DMS153 treated with DMSO at 0.1 percent for 48 hours (cell line): ENCODE measurements at regions not wholly inside any gene's neighbourhood (a gene's known extent, or its start where the extent isn't known, plus 50 kb on each side); places are given as distances from the start of the nearest gene placed in this dataset.

Experiments used
- DNase-seq: peaks from one replicate; lab custom pipeline; 2025; ENCODE audit not compliant: unreplicated experiment; lab: John Stamatoyannopoulos, UW

DNA sequence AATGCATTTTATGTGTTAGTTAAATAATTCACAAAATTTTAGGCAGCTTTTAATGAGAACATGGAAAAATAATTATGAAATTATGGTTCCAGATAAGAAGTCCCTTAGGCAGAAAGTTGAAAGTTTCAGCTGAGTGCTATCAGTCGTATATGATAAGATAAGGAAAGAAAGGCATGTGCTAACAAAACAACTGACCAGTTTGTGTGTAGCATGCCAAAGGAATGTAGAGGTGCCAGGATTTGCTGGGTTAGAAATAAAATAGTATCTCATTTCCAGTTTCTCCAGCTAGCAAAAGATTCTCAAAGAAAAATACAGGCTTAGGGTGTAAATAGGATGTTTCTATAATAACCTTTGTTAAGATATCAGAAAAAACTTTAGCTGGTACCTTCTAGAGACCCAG, 1044.5 kb upstream of the CDH8 start:
- no peak for DNase-seq

DNA sequence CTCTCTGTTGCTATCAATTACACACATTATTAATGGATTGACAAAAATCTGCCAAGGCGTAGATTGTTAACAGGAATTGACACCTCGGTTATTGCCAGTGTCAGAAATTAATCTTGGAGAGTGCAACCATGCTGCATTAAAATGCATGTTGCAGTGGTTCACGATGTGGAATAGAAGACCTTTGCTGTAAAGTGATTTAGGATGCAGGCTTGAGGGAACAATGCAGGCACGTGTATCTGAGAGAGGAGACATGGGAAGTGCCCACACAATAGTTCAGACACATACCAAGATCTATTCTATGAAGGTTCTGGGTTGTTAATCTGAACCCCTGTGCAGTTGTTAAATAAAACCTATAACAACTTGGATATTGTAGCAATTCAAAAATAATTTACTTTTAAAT, 1032.8 kb upstream of the CDH8 start:
- no peak for DNase-seq

DNA sequence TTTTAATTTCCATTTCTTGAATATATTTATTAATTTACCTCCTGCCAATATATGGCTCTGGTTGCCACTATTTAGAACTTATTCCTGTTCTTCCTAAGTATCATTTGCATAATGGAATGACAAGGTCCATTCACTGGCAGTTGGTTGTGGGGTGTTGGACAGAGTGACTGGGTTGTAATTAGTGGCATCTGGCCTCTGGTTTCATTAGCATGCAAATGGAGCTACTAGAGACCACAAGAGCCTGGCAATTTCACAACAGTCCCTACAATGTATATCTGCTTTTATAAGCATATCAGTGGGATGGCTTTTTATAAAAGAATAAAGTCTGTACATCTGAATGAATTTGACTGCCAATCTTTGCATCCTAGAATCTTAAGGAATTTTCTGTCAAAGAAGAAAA, 1030.9 kb upstream of the CDH8 start:
- no peak for DNase-seq

DNA sequence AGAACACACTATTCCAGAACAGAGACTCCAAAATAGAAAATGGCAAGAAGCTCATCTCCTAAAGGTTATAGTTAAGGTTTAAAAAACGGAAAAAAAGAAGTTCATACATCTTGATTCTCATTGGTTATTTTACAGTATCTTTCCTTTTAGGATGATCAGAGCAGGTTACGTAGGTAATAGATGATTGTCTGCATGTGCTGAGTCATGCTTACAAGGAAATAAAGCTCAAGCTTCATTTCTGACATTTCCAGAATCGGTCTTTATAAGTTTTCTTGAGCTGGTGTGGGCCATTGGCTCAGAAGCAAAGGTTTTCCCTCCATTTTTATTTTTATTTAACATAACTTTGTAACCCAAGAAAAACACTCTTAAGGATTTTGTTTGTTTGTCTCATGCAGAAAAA, 1030.3 kb upstream of the CDH8 start:
- no peak for DNase-seq

DNA sequence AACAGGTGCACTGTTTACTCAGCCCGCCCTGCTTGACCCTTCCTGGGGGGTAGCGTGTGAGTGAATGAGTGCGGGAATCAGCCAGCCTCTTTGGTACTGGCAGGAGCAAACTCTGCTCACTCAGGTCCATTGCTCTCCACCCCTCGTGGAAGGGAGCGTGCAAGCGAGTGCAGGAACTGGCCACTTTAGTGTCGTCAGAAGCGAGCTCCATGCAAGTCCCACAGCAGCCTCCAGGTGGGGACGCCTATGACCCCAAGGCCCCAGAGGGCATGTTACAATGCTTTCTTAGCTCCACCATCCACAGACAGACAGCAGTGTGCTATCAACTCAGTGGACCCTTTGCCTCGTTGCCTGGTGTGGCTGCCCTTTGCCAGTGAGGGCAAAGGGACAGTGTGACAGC, 1025.1 kb upstream of the CDH8 start:
- no peak for DNase-seq

DNA sequence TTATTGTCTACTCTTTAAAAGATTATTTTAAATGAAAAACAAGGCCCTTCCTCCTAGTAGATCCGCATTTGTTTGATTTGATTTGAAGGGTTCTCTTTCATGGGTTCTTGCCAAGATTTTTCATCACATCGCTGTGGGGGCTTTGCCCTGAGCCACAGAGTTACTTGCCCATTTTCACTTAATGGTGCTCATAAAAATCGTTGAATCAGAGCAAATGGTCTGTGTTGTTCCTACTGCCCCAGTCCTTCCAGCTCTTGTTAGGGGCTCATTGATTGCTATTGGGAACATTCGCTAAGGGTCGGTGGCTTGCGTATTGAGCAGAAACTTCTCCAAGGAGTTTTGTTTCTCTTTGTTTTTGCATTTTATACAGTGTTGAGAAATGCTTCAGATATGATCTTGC, 1023.4 kb upstream of the CDH8 start:
- DNase-seq, result no peak

DNA sequence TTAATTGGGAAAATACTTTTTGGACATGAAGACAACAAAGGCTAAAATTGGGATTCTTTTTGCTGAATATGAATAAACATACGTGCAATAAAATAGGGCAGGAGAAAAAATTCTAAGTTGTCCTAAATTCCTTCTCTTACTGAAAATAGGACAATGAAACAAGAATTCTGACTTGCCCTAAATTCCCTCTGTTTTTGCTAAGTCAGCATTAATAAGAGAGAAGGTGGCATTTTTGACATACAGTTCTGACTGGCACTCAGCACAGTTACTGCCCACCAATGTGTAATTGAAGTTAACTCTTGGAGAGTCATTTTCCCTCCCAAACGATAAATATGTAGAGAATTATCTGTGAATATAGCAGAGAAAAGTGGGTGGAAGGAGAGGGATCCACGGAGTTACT, 1021.1 kb upstream of the CDH8 start:
- DNase-seq, result no peak

DNA sequence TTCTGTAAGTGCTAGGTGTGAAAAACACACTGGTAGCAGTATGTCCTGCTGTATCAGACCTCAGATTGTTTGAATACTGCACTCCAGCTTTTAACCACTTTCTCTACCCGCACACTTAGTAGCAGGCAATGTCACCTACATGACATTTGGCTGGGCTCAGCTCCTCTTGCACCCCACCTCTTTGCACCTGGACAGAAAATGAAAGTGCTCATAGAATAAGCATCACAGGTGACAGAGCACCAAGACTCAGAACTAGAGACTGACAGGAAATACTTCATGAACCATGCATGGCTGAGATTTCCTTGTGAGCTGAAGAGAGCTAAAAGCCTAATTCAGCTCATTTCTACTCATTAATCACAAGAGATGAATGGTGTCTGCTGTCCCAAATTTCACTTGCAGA, 1014.2 kb upstream of the CDH8 start:
- no peak for DNase-seq

DNA sequence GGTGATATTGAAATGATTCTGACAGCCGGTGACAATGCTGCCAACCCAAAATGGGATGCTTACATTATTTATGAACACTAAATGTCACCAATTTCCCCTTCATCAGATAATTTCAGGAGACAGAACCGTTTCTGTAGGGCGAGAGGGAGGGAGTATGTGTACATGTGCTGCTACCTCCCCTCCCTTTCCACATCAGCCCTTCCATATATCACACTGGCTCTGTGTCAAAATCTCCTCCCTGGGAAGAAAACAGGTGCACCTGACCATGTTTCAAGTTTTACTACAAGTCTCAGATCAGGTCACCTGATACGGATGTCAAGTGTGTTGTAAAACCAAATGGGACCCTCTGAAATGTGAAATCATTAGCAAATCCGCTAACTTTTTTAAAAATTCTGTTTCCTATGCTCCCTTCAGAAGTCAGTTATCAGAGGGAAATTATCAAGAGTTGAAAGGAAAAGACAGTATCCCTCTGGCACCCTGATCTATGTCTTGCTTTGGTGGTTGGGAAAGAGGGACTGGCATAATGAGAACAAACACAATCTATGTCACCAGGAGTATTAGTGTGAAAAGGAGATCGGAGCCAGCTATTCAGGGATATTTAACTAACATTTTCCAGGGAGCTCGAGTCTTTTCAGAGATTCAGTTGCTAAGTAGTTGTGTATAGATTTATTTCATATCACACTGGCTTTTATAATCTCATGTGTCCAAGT, 1002.3 kb upstream of the CDH8 start:
- no peak for DNase-seq

DNA sequence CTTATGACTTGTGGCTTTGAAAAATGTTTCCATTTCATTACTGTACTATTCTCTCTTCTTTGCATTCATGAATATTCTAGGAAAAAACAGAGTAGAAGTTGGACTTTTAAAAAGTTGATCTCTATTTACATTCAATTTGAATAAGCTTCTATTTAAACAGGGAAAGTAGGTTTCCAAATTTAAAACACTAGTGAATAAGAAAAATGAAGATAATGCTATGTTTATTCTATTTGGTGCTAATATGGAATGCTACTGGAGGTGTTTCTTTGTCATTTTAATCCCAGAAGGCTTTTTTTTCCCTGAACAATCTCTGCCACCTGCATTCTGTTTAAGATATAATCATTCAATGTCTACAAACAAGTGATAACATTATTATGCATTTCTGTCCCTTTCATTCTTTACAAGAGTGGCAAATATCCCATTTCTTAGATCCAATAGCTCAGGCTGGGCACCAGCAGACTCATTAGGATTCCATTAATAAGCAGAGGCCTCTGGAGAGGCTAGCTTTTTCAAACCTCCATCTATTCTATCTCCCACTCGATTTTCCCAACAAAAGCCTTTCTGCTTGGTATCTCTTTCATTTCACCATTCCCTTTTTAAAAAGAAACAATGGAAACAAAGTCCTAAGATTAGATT, 1001.6 kb upstream of the CDH8 start:
- DNase-seq, result no peak

DNA sequence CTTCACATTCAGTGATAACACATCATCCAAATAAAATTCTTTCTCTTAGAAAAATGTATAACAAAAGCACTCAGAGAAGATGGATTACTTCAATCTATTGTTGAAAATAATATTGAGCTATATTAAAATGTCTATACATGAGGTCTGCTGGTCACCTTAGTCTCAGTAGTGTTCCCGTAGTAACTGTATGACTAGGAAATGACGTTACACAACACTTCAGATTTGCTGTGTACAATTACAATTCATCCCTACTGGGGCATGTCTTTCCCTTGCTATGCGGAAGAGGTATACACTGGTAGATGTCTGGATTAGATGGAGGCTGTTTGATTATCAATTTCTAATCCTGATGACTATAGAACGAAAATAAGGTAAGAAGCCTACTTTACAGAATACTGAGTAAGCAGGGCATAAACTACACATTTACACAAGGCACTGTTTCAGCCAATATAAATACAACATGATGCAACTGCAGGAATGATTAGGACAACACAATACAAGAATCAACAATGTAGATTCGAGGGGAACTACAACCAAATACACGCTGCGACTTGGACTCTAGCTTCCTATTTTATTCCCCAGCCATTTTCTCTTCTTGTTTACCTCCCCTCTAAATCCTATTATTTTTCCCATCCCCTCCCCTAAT, 982.5 kb upstream of the CDH8 start:
- no peak for DNase-seq

DNA sequence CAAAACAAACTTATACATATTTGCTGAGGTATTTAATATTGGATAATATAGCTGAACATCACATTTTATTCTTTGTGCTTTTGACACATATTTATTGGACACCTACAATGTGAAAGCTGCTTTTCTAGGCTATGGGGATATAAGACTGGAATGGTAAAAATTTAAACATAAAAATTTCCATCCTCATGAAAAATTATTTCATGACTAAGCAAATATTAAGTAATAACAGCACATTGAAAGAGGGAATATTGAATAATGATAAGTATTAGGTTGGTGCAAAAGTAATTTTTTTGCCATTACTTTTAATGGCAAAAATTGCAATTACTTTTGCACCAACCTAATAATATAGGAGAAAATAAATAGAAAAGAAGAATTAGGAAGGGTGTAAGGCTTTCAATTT, 972.5 kb upstream of the CDH8 start:
- DNase-seq, result no peak

DNA sequence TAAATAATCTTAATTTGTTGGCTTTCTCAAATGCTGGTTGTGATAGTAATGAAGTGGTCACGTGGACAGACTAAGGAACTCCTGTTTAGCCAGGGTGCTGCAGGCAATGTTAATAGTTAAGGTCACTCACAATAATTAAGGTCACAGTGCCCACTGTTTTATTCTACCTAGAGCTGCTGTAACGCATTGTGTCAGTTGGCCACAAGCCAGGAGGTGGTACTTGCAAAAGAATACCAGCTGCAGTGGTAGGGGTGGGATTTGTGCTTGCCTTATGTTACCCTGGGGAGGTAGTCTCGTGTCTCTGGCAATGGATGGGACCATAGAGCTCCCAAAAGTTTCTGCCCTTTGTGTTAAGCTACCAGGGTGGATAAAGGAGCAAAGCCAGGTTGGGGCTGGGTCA, 969.1 kb upstream of the CDH8 start:
- DNase-seq, result no peak

DNA sequence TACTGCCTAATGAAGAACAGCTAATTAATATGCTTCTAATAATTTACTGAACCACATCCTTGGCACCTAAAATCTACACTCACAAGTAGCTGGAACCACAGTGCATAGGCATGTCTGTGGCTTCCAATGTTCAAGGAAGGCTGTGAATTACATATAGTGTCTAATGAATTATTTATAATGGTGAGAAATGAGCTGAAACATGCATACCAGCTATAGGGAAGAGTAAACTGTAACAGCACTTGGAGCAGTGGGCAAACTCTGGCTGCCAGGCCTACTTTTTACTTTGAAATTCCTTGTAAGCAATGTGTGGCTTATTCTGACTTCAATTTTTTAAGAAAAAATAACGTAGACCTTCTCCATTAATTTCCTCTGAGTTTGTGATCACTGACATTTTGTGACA, 953.2 kb upstream of the CDH8 start:
- no peak for DNase-seq

DNA sequence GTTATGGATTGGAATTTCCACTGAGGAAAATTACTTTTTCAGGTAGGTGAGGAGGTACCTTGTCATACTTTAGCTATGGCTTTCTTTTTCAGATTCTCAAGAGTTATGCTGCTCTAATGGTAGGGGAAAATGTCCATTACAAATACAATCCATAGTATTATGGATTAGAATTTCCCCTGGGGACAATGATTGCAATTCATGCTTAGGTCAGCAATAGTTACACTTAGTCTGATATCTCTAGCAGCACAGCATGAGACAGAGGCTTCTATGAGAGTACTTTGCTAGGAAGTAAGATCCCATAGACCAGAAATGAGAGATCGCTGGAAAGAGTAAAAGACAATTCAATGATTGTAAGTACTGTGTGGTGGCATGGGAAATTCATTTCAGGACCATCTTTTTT, 949.5 kb upstream of the CDH8 start:
- DNase-seq, result no peak

DNA sequence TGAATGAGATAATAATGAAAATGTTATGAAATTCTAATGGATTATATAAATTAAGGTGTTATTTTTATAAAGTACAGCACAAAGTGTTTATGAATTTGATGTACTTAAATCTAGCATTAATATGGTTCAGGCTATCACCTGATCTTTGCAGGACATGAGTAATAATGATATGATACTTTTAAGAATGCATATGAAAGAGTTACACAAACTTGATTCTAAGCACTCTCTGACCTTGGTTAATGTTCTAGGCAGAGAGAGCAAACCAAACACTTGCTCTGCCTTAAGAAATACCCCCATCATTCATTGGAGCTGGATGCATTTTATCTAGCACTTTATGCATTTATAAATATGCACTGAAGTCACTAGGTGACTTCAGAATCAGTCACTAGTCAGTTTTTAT, 942.2 kb upstream of the CDH8 start:
- no peak for DNase-seq

DNA sequence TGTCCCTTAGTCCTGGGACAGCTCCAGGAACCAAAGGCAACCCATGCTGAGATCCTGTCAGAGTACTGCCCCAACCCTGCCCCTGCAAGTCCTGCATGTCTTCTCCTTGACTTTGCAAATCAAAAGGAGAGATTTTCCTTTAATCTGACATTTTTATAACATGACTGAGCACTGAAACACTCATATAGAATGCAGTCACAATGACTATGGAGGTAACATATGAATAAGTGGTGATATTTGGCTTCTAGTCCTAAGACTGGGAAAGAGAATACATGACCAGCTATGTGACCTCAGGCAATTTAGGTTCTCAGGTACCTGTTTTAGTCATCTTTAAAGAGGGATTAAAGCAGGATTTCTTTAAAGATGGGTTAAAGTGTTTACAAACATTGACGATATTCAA, 941.6 kb upstream of the CDH8 start:
- DNase-seq, result no peak

DNA sequence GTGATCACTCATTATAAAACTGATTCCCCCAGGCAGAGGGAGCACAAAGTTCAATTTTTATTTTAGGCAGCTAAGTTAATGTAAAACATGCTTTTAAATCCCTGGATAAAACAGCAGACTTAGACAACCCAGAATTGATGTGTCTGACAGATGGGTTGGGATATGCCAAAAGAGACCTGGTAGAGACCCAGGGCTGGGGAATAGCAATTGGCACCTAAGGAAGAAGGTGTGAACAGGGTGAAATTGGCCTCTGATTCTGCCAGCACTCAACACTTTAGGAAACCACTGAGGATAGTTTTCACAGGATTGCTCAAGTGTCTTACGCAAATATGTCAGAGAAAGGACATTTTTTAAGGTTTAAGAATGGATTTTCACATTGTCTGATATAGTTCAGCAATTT, 938.2 kb upstream of the CDH8 start:
- no peak for DNase-seq

DNA sequence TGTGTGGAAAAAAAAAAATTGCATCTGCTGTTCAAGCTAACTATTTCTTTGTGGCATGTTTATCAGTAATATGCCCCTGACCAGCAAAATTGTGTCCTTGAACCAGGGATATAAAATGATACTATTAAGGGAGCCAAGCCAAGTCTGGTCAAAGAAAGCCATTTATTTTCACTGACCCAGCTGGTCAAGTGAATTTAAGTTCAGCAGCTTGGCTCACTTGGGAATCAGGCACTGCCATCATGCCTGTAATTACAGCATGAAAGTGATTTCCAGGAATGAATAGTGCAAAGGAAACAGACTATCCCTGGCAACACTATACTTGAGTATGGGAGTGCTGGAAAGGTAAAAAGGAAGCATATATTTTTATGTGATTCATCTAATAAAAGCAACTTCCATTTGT, 934.6 kb upstream of the CDH8 start:
- no peak for DNase-seq

DNA sequence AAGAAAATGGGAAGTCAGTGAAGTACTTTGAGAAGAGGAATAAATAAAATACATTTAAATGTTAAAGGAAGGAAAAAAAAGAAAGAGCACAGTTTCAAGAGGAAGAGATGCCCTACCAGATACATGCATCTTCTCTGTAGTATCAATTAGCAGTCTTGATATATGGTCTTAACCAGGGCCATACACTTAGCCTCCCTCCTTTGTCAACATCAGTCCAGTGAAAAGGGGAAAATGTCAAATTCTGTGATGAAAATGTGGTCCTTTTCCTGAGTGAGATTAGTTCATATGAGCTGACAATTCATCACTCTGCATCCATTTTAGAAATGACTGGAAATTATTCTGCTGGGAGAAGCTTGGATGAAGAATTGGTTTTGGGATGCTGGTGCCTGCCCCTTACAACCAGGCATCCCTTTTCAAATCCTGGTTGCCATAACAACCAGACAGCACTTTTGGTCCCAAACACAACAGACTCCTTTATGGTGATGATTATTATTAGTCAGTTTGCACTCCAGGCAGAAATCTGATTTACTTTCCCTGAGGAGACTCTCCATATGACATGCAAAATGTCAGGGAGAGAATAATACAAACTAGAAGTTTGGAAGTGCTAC, 933.6 kb upstream of the CDH8 start:
- no peak for DNase-seq

DNA sequence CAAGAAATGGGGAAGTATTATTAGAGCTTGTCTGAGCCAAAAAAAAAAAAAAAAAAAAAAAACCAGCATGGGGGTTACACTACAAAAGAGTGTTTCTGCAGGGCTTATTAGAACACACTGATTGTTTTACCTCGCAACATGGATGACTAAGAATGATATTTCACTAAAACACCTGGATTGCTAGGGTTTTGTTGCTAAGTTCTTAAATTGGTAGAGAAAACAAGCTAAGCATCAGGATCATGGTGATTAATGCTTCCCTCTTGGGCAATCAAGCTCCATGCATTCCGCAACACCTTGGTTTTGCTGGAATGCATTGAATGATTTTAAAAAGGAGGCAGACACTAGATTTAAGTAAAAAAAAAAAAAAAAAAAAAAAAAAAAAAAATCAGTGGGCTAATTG, 931.4 kb upstream of the CDH8 start:
- DNase-seq, result no peak

DNA sequence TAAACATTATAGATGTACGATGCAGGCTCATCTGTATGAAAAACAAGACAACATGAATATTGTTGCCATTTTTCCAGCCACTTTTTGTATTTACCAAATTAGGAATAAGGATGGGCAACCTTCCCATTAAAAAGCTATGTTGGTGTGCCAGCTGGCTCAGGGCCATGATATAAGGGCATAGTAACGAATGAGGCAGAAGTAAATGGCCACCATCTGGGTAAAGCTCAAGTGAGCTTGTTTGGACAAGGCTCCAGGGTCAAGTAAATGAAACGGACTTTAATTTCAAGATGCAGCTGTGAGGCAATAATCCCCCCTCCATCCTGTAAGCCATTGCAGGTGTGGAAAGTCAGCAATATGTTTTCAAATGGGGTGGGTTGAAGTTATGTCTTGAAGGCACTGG, 930.9 kb upstream of the CDH8 start:
- no peak for DNase-seq
